NCI-H2029 (cell line): ENCODE measurements at regions not wholly inside any gene's neighbourhood (a gene's known extent, or its start where the extent isn't known, plus 50 kb on each side); places are given as distances from the start of the nearest gene placed in this dataset.
"Not testable (repeated sequence)": the region's sequence is repeated elsewhere in the genome, so short reads cannot be mapped to it uniquely, and the experiment has no call there.

Experiments used
- DNase-seq: peaks from one replicate; lab custom pipeline; 2025; lab: John Stamatoyannopoulos, UW

GRCh38 chr9:39463696-39464095 lies 108.2 kb downstream of the SPATA31A1 start:
- not testable (repeated sequence) for DNase-seq

- DNase-seq = peak; percentile 76
Observed at GRCh38 chr9:39464122-39464777, 108.8 kb downstream of the SPATA31A1 start.

GRCh38 chr9:39474499-39474898 lies 119.0 kb downstream of the SPATA31A1 start:
- not testable (repeated sequence) for DNase-seq

GRCh38 chr9:39483073-39483472 lies 127.6 kb downstream of the SPATA31A1 start:
- not testable (repeated sequence) for DNase-seq

GRCh38 chr9:39483880-39484279 lies 128.4 kb downstream of the SPATA31A1 start:
- not testable (repeated sequence) for DNase-seq

GRCh38 chr9:39484292-39484691 lies 128.8 kb downstream of the SPATA31A1 start:
- DNase-seq = not testable (repeated sequence)

GRCh38 chr9:39487477-39487876 lies 132.0 kb downstream of the SPATA31A1 start:
- DNase-seq = not testable (repeated sequence)

GRCh38 chr9:39496248-39496647 lies 140.8 kb downstream of the SPATA31A1 start:
- not testable (repeated sequence) for DNase-seq

- DNase-seq = not testable (repeated sequence)
Observed at GRCh38 chr9:39503178-39503577, 147.7 kb downstream of the SPATA31A1 start.

- DNase-seq = not testable (repeated sequence)
Observed at GRCh38 chr9:39527387-39528029, 172.0 kb downstream of the SPATA31A1 start.

GRCh38 chr9:39532597-39532996 lies 177.1 kb downstream of the SPATA31A1 start:
- not testable (repeated sequence) for DNase-seq

- DNase-seq = not testable (repeated sequence)
Observed at GRCh38 chr9:39533001-39533762, 177.7 kb downstream of the SPATA31A1 start.

- DNase-seq = not testable (repeated sequence)
Observed at GRCh38 chr9:39533763-39534548, 178.5 kb downstream of the SPATA31A1 start.

GRCh38 chr9:39534897-39535296 lies 179.4 kb downstream of the SPATA31A1 start:
- not testable (repeated sequence) for DNase-seq

- not testable (repeated sequence) for DNase-seq
Observed at GRCh38 chr9:39542157-39542556, 186.7 kb downstream of the SPATA31A1 start.

GRCh38 chr9:39545079-39545478 lies 189.6 kb downstream of the SPATA31A1 start:
- DNase-seq = not testable (repeated sequence)

GRCh38 chr9:39550573-39550972 lies 195.1 kb downstream of the SPATA31A1 start:
- DNase-seq = not testable (repeated sequence)

- DNase-seq = not testable (repeated sequence)
Observed at GRCh38 chr9:39551544-39551943, 196.1 kb downstream of the SPATA31A1 start.

GRCh38 chr9:39552242-39552881 lies 196.9 kb downstream of the SPATA31A1 start:
- DNase-seq = not testable (repeated sequence)

- not testable (repeated sequence) for DNase-seq
Observed at GRCh38 chr9:39554352-39554751, 198.9 kb downstream of the SPATA31A1 start.

GRCh38 chr9:39559384-39559783 lies 203.9 kb downstream of the SPATA31A1 start:
- not testable (repeated sequence) for DNase-seq
